T-cell (primary cell): ENCODE measurements at regions not wholly inside any gene's neighbourhood (a gene's known extent, or its start where the extent isn't known, plus 50 kb on each side); places are given as distances from the start of the nearest gene placed in this dataset.

Experiments
- ATAC-seq, 4 experiments: fragments of 200-7000 bp in 3 of 4; fragments of 150-1000 bp in 1 of 4; cut with Tn5 transposase; replicated peaks in 1 of 4; 1 replicate in 3 of 4; 2 replicates in 1 of 4; pipeline ENCODE4 v1.10.0; 2021; ENCODE audit warnings: moderate library complexity in 3 of 4, mild to moderate bottlenecking in 2 of 4, moderate number of reproducible peaks in 1 of 4
- CTCF ChIA-PET, 2 donors: fragments of 300-600 bp; sonication (Branson Sonifier 250); formaldehyde crosslinking; loops; one replicate each; lab custom pipeline; 2022; ENCODE audit warnings: antibody characterized with exemption in 2 of 2; lab: Charles Lee
- POLR2A ChIA-PET, 2 donors: fragments of 300-600 bp; sonication (Branson Sonifier 250); formaldehyde crosslinking; loops; one replicate each; lab custom pipeline; 2022; ENCODE audit warnings: antibody characterized with exemption in 2 of 2; lab: Charles Lee
- DNase-seq, 35 experiments: peaks; one replicate each; pipeline versions ENCODE4 v3.0.0 to v3.0.0-alpha.2; 2013 to 2023
- H3K27ac ChIP-seq: one replicate; pipeline ENCODE4 v1.5.1; 2013; ENCODE audit warnings: low read length
- H3K27me3 ChIP-seq, 2 experiments: replicated peaks in 1 of 2; 1 replicate in 1 of 2; 2 replicates in 1 of 2; pipeline versions ENCODE4 v1.6.1 to v1.7.0; 2013; ENCODE audit warnings: low read length in 1 of 2, mixed read lengths in 1 of 2; ENCODE audit not compliant: control insufficient read depth in 2 of 2, insufficient read depth in 2 of 2; ENCODE audit errors: extremely low read depth in 1 of 2
- H3K36me3 ChIP-seq, 2 donors: 1 replicate in 1 of 2; 2 replicates in 1 of 2; pipeline versions ENCODE4 v1.6.1 to v1.7.0; 2013; ENCODE audit warnings: low read length in 1 of 2; ENCODE audit not compliant: control insufficient read depth in 2 of 2, insufficient read depth in 1 of 2; ENCODE audit errors: extremely low read depth in 1 of 2
- H3K4me1 ChIP-seq, 2 experiments: 1 replicate in 1 of 2; 2 replicates in 1 of 2; pipeline versions ENCODE4 v1.6.1 to v1.7.0; 2013; ENCODE audit warnings: low read length in 2 of 2, mixed read lengths in 1 of 2; ENCODE audit not compliant: insufficient read depth in 2 of 2, control insufficient read depth in 1 of 2; ENCODE audit errors: extremely low read depth in 1 of 2
- H3K4me3 ChIP-seq, 2 donors: 1 replicate in 1 of 2; 2 replicates in 1 of 2; pipeline versions ENCODE4 v1.5.1 to v1.7.0; 2013; ENCODE audit warnings: mild to moderate bottlenecking in 2 of 2, low read length in 1 of 2, moderate library complexity in 1 of 2; ENCODE audit not compliant: control insufficient read depth in 1 of 2; ENCODE audit errors: extremely low read depth in 1 of 2
- H3K9me3 ChIP-seq: 2 replicates; pipeline ENCODE4 v1.7.0; 2013
- H3K27ac Mint-ChIP-seq, 2 donors: one replicate each; pipeline ENCODE4 v1.8.0; 2020 to 2021; ENCODE audit warnings: mild to moderate bottlenecking in 2 of 2, mixed read lengths in 2 of 2
- H3K27me3 Mint-ChIP-seq, 2 donors: one replicate each; pipeline ENCODE4 v1.8.0; 2021 to 2022; ENCODE audit warnings: mixed read lengths in 2 of 2
- H3K36me3 Mint-ChIP-seq: one replicate; pipeline ENCODE4 v1.8.0; 2021; ENCODE audit warnings: mixed read lengths
- H3K4me1 Mint-ChIP-seq, 3 donors: one replicate each; pipeline ENCODE4 v1.8.0; 2020 to 2022; ENCODE audit warnings: mixed read lengths in 3 of 3, mild to moderate bottlenecking in 1 of 3
- H3K4me3 Mint-ChIP-seq, 3 donors: one replicate each; pipeline ENCODE4 v1.8.0; 2020 to 2022; ENCODE audit warnings: mild to moderate bottlenecking in 3 of 3, mixed read lengths in 3 of 3, moderate library complexity in 3 of 3
- H3K9me3 Mint-ChIP-seq, 3 donors: one replicate each; pipeline ENCODE4 v1.8.0; 2020 to 2022; ENCODE audit warnings: mixed read lengths in 3 of 3
- WGBS: methylation state at CpG from one replicate; pipeline ENCODE4 v1.1.5; 2013; ENCODE audit warnings: missing lambda C conversion rate; ENCODE audit not compliant: insufficient coverage; 5-methylcytosine and 5-hydroxymethylcytosine counted together

DNA sequence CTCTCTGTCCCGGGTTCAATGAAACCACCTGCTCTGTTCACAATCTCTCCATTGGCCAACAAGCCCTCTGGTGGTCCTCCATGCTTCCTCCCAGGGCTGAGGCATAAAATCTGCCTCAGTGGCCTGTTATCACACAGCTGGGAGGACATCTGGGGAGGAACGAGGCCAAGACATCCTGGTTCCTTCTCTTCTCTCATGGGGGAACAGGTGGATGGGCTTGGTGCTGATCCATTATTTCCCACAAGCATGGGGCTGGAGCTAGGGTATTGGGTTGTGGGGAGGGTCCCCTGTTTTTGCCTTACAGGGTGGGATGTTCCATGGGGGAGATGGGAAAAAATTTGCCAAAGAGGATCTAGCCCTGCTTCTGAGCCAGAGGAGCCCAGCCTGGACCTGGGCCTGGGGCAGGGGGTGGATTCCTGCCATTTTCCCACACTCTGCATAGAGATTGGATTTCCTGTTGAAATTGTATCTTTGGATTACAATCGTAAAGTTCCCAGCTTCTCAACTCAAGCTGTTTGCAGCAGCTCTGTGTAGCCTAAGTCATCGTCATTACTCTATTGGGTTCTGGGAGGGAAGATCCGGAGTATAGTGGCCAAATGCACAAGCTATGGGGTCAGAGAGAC is 124.7 kb downstream of the NAV1 start:
- DNase-seq: no peak
- Mint-ChIP-seq H3K9me3 (no peaks in the 10 kb centered on the region), H3K4me1 (no peaks in the 10 kb centered on the region), H3K36me3 (no peaks in the 10 kb centered on the region), H3K27me3 (peaks cover 0 to 12% of the 10 kb centered on the region in 2 donors), H3K27ac (no peak overlapping the region), H3K4me3 (no peak overlapping the region)
- no peaks in the 10 kb centered on the region for H3K9me3 ChIP-seq
- no peak overlapping the region for H3K27ac ChIP-seq
- H3K4me3 ChIP-seq: no peak overlapping the region
- H3K27me3 ChIP-seq: peaks cover 0 to 21% of the 10 kb centered on the region in 2 experiments
- ATAC-seq: no peak
- ChIA-PET CTCF (no interaction called here), POLR2A (interaction anchor here in 1 of 2 donors (0.6 kb wide), 1 partner anchor 358 kb away, joined by 7 read pairs; no protein-coding TSS in a partner anchor)
- WGBS: 100% methylated on average over 1 of the region's 5 CpGs
- H3K4me1 ChIP-seq: no peaks in the 10 kb centered on the region
- H3K36me3 ChIP-seq: no peaks in the 10 kb centered on the region

DNA sequence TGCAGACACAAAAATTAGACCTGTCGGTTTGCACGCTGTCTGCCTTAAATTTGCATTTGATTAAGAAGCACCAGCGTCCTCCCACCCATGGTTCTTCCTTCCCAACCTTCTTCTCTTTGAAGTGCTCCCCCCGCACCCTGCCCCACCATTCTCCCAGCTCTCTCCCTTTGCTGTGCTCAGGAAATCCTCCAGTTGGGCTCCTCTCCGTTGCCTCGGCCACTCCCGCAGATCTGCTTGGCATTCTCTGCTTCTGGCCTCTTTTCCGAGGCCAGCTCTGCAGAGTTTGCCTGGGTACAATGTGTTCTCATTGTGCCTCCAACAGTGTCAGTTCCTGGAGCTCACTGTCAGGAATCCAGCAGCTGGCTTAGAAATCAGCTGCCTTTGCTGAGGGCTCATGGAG is 126.1 kb downstream of the NAV1 start:
- POLR2A ChIA-PET: no interaction called here

DNA sequence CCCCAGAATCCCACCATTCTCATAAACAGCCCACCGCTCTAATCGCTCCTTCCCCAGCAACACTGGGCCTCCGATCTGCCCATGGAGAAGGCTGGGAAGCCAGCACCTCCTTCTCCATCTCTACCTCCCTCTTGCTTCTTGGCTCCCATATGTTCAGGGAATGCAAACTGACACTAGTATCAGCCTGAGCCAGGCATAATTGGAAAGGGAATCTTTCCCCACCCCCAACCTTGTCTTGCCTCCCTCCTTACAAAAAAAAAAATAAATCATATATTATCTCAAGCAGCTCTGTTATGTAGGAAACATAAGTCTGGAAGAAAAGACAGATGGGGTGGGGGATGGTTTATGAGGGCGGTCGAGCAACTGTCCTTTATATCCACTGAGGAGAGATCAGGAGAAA is 127.2 kb downstream of the NAV1 start:
- H3K36me3 Mint-ChIP-seq: no peaks in the 10 kb centered on the region
- H3K27ac ChIP-seq: no peak overlapping the region
- H3K4me1 ChIP-seq: no peaks in the 10 kb centered on the region
- peaks cover 0 to 19% of the 10 kb centered on the region in 2 experiments for H3K27me3 ChIP-seq
- ATAC-seq (no peak), DNase-seq (no peak)
- H3K27ac Mint-ChIP-seq: no peak overlapping the region
- CTCF ChIA-PET: no interaction called here
- H3K36me3 ChIP-seq: no peaks in the 10 kb centered on the region
- H3K9me3 Mint-ChIP-seq: no peaks in the 10 kb centered on the region
- no peaks in the 10 kb centered on the region for H3K4me1 Mint-ChIP-seq
- peaks cover 0 to 17% of the 10 kb centered on the region in 2 donors for H3K27me3 Mint-ChIP-seq
- H3K4me3 ChIP-seq: no peak overlapping the region
- 94% methylated on average over 3 of the region's 5 CpGs for WGBS
- POLR2A ChIA-PET: no interaction called here
- H3K4me3 Mint-ChIP-seq: no peak overlapping the region
- no peaks in the 10 kb centered on the region for H3K9me3 ChIP-seq

More for the DNA sequence above, 126.1 kb downstream of the NAV1 start:
- Histone ChIP-seq H3K36me3 (no peaks in the 10 kb centered on the region), H3K9me3 (no peaks in the 10 kb centered on the region), H3K27ac (no peak overlapping the region), H3K4me1 (no peaks in the 10 kb centered on the region), H3K27me3 (peaks cover 0 to 19% of the 10 kb centered on the region in 2 experiments), H3K4me3 (no peak overlapping the region)
- CTCF ChIA-PET: no interaction called here
- ATAC-seq (no peak), DNase-seq (no peak)
- no peak overlapping the region for H3K27ac Mint-ChIP-seq
- peaks cover 0 to 17% of the 10 kb centered on the region in 2 donors for H3K27me3 Mint-ChIP-seq
- H3K4me3 Mint-ChIP-seq: no peak overlapping the region
- no peaks in the 10 kb centered on the region for H3K9me3 Mint-ChIP-seq
- 79% methylated on average over 8 of the region's 8 CpGs for WGBS
- no peaks in the 10 kb centered on the region for H3K4me1 Mint-ChIP-seq
- no peaks in the 10 kb centered on the region for H3K36me3 Mint-ChIP-seq

- no peak overlapping the region for H3K4me3 ChIP-seq
- H3K27me3 Mint-ChIP-seq: peaks cover 0 to 17% of the 10 kb centered on the region in 2 donors
- H3K9me3 ChIP-seq: no peaks in the 10 kb centered on the region
- H3K36me3 Mint-ChIP-seq: no peaks in the 10 kb centered on the region
- DNase-seq (no peak), ATAC-seq (no peak)
- no peaks in the 10 kb centered on the region for H3K9me3 Mint-ChIP-seq
- H3K27ac Mint-ChIP-seq: no peak overlapping the region
- no peaks in the 10 kb centered on the region for H3K36me3 ChIP-seq
- no peaks in the 10 kb centered on the region for H3K4me1 ChIP-seq
- peaks cover 0 to 19% of the 10 kb centered on the region in 2 experiments for H3K27me3 ChIP-seq
- no peak overlapping the region for H3K27ac ChIP-seq
- no peak overlapping the region for H3K4me3 Mint-ChIP-seq
- ChIA-PET POLR2A (no interaction called here), CTCF (no interaction called here)
- no CpG with 5 or more reads among the region's 5 CpGs for WGBS
- H3K4me1 Mint-ChIP-seq: no peaks in the 10 kb centered on the region
Observed at GRCh38 chr1:201666645-201667044, 127.7 kb downstream of the NAV1 start.

DNA sequence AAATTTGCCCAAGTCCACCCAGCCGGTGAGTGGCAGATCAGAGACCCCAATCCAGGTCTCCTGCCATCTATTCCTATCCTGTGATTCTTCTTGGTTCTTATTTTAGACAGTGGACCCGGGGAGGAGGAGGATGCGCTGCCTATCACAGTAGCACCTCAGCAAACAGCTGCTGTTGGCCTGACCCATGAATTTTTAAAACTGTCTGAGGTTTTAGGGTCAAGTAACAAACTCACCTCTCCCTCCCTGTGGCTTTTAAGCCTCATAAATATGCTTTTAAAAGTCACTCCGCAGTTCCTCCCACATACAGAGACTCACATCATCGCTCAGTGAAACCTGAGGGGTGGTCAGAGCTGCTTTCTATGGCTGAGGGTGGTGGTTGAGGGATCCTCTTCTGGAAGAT is 128.6 kb downstream of the NAV1 start:
- peaks cover 0 to 19% of the 10 kb centered on the region in 2 experiments for H3K27me3 ChIP-seq
- WGBS: no CpG with 5 or more reads among the region's 5 CpGs
- Mint-ChIP-seq H3K4me3 (no peak overlapping the region), H3K9me3 (no peaks in the 10 kb centered on the region), H3K36me3 (no peaks in the 10 kb centered on the region), H3K4me1 (no peaks in the 10 kb centered on the region), H3K27me3 (peaks cover 0 to 17% of the 10 kb centered on the region in 2 donors), H3K27ac (no peak overlapping the region)
- H3K36me3 ChIP-seq: no peaks in the 10 kb centered on the region
- CTCF ChIA-PET: no interaction called here
- H3K27ac ChIP-seq: no peak overlapping the region
- ATAC-seq: no peak
- no peaks in the 10 kb centered on the region for H3K4me1 ChIP-seq
- no peaks in the 10 kb centered on the region for H3K9me3 ChIP-seq
- POLR2A ChIA-PET: no interaction called here
- no peak overlapping the region for H3K4me3 ChIP-seq
- DNase-seq: no peak

GRCh38 chr1:201670517-201670916 is 131.6 kb downstream of the NAV1 start:
- Histone ChIP-seq H3K4me3 (no peak overlapping the region), H3K36me3 (no peaks in the 10 kb centered on the region), H3K27ac (no peak overlapping the region), H3K9me3 (no peaks in the 10 kb centered on the region), H3K27me3 (peaks cover 0 to 17% of the 10 kb centered on the region in 2 experiments), H3K4me1 (no peaks in the 10 kb centered on the region)
- no peak overlapping the region for H3K27ac Mint-ChIP-seq
- H3K36me3 Mint-ChIP-seq: no peaks in the 10 kb centered on the region
- no peak for DNase-seq
- no peak overlapping the region for H3K4me3 Mint-ChIP-seq
- peaks cover 2 to 6% (median 2%) of the 10 kb centered on the region in 3 donors for H3K4me1 Mint-ChIP-seq
- no peak for ATAC-seq
- ChIA-PET CTCF (interaction anchor here in 1 of 2 donors (0.6 kb wide), 1 partner anchor 1356 kb away, joined by 4 read pairs; no protein-coding TSS in a partner anchor), POLR2A (no interaction called here)
- peaks cover 0 to 16% of the 10 kb centered on the region in 2 donors for H3K27me3 Mint-ChIP-seq
- 100% methylated on average over 1 of the region's 1 CpG for WGBS
- H3K9me3 Mint-ChIP-seq: no peaks in the 10 kb centered on the region
